Adrenal gland (tissue), 5 donors: ENCODE measurements at regions not wholly inside any gene's neighbourhood (a gene's known extent, or its start where the extent isn't known, plus 50 kb on each side); places are given as distances from the start of the nearest gene placed in this dataset.

ENCODE experiments used
- POLR2A ChIP-seq, 2 donors: fragments of 450-650 bp; IDR thresholded peaks; one replicate each; pipeline ENCODE4 v1.6.1; 2017; ENCODE audit warnings: antibody characterized with exemption in 2 of 2, mild to moderate bottlenecking in 2 of 2, moderate library complexity in 1 of 2
- TF ChIP-seq, protein P1 (sequence below), 6 experiments: fragments of 450-650 bp in 4 of 6; fragments of 200-600 bp in 2 of 6; sonication (generic) in 1 of 6; IDR thresholded peaks; 1 replicate in 5 of 6; 2 replicates in 1 of 6; pipeline versions ENCODE4 v1.5.1 to v1.8.0; 2016 to 2021; ENCODE audit warnings: antibody characterized with exemption in 6 of 6, mild to moderate bottlenecking in 2 of 6, moderate library complexity in 1 of 6
- donor health status: DM: no; HTN: no; CAD: no.

DNA sequence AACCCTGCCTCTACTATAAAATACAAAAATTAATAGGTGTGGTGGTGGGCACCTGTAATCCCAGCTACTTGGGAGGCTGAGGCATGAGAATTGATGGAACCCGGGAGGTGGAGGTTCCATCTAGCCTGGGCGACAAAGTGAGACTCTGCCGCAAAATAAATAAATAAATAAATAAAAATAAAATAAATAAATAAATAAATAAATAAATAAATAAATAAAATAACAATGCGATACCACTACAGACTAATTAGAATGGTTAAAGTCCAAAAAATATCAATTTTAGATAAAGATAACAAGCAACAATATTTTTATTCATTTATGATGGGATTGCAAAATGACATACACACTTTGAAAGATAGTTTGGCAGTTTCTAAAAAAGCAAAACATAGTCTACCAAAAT lies 1131.5 kb downstream of the SI start:
- TF ChIP-seq, protein P1, sequence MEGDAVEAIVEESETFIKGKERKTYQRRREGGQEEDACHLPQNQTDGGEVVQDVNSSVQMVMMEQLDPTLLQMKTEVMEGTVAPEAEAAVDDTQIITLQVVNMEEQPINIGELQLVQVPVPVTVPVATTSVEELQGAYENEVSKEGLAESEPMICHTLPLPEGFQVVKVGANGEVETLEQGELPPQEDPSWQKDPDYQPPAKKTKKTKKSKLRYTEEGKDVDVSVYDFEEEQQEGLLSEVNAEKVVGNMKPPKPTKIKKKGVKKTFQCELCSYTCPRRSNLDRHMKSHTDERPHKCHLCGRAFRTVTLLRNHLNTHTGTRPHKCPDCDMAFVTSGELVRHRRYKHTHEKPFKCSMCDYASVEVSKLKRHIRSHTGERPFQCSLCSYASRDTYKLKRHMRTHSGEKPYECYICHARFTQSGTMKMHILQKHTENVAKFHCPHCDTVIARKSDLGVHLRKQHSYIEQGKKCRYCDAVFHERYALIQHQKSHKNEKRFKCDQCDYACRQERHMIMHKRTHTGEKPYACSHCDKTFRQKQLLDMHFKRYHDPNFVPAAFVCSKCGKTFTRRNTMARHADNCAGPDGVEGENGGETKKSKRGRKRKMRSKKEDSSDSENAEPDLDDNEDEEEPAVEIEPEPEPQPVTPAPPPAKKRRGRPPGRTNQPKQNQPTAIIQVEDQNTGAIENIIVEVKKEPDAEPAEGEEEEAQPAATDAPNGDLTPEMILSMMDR (IDR thresholded peaks at IDR 0.05): no peak
- no peak for TF ChIP-seq POLR2A (IDR thresholded peaks at IDR 0.05)
